Endothelial cell of umbilical vein (primary cell): ENCODE measurements at regions not wholly inside any gene's neighbourhood (a gene's known extent, or its start where the extent isn't known, plus 50 kb on each side); places are given as distances from the start of the nearest gene placed in this dataset.

ENCODE experiments used
- BruUV-seq: library from RNA; stranded (reverse); fragments of 400-500 nt; replicated peaks from 2 replicates; lab custom pipeline; 2021; lab: Mats Ljungman, UMichigan
- CTCF ChIA-PET: fragments of 300-600, 350-600 bp; sonication (Branson Sonifier 250); formaldehyde crosslinking; loops from one replicate; lab custom pipeline; 2021; ENCODE audit warnings: antibody characterized with exemption, inconsistent platforms; lab: Charles Lee
- POLR2A ChIA-PET: fragments of 300-600, 350-600 bp; sonication (Branson Sonifier 250); formaldehyde crosslinking; loops from one replicate; lab custom pipeline; 2021; ENCODE audit warnings: antibody characterized with exemption, inconsistent platforms; lab: Charles Lee
- DNase-seq: peaks from one replicate; pipeline ENCODE4 v3.0.0-alpha.2; 2011; ENCODE audit warnings: low read depth, low spot score
- FAIRE-seq: peaks from 2 replicates; lab custom pipeline; 2011; peaks lifted over from hg19 to GRCh38; lab: Jason Lieb, UNC
- H2AFZ ChIP-seq: 2 replicates; pipeline ENCODE4 v1.6.0; 2012; ENCODE audit warnings: low read depth, low read length, control low read depth, inconsistent platforms
- H3K27ac ChIP-seq: 2 replicates; pipeline ENCODE4 v1.5.1; 2011; ENCODE audit warnings: low read depth, mild to moderate bottlenecking, control low read depth, low read length, moderate library complexity; ENCODE audit not compliant: insufficient read depth
- H3K27me3 ChIP-seq, 2 experiments: 2 replicates each; pipeline versions ENCODE4 v1.6.0 to v1.6.1; 2011; ENCODE audit warnings: low read length in 2 of 2, mixed read lengths in 1 of 2; ENCODE audit not compliant: control insufficient read depth in 2 of 2, insufficient read depth in 2 of 2
- H3K36me3 ChIP-seq, 2 experiments: 2 replicates in 1 of 2; 3 replicates in 1 of 2; pipeline ENCODE4 v1.5.1; 2011; ENCODE audit warnings: low read length in 2 of 2, mild to moderate bottlenecking in 1 of 2, moderate library complexity in 1 of 2; ENCODE audit not compliant: control insufficient read depth in 2 of 2, insufficient read depth in 2 of 2; ENCODE audit errors: extremely low read depth in 1 of 2
- H3K4me1 ChIP-seq: 3 replicates; pipeline ENCODE4 v1.5.1; 2011; ENCODE audit warnings: mild to moderate bottlenecking, low read length; ENCODE audit not compliant: control insufficient read depth, insufficient read depth; ENCODE audit errors: extremely low read depth
- H3K4me2 ChIP-seq: 2 replicates; pipeline ENCODE4 v1.6.1; 2011; ENCODE audit warnings: low read length, control low read depth, mixed read lengths; ENCODE audit not compliant: insufficient read depth
- H3K4me3 ChIP-seq, 3 experiments: fragments of 200-600 bp in 1 of 3; sonication (generic), shearing (Covaris generic) in 1 of 3; replicated peaks in 1 of 3; 2 replicates each; pipeline ENCODE4 v1.5.1; 2011 to 2016; ENCODE audit warnings: control low read depth in 3 of 3, low read length in 3 of 3, mild to moderate bottlenecking in 2 of 3, inconsistent platforms in 1 of 3, low read depth in 1 of 3, moderate library complexity in 1 of 3; ENCODE audit not compliant: insufficient read depth in 1 of 3
- H3K79me2 ChIP-seq: 2 replicates; pipeline ENCODE4 v1.6.0; 2012; ENCODE audit warnings: low read length, inconsistent platforms; ENCODE audit not compliant: control insufficient read depth, insufficient read depth
- H3K9ac ChIP-seq: replicated peaks from 2 replicates; pipeline ENCODE3; 2011; ENCODE audit warnings: low read length, control low read depth; ENCODE audit not compliant: insufficient read depth; ENCODE audit errors: extremely low read depth
- H3K9me1 ChIP-seq: replicated peaks from 3 replicates; pipeline ENCODE4 v1.6.0; 2011; ENCODE audit warnings: mild to moderate bottlenecking, low read length; ENCODE audit not compliant: control insufficient read depth, insufficient read depth; ENCODE audit errors: extremely low read depth
- H3K9me3 ChIP-seq: replicated peaks from 2 replicates; pipeline ENCODE4 v1.5.1; 2012; ENCODE audit warnings: low read length, inconsistent platforms; ENCODE audit not compliant: control insufficient read depth, insufficient read depth
- H4K20me1 ChIP-seq: replicated peaks from 2 replicates; pipeline ENCODE3; 2011; ENCODE audit warnings: mild to moderate bottlenecking, low read length; ENCODE audit not compliant: control insufficient read depth, insufficient read depth; ENCODE audit errors: extremely low read depth
- EZH2 ChIP-seq: IDR thresholded peaks from 2 replicates; pipeline ENCODE4 v1.6.1; 2012; ENCODE audit warnings: borderline replicate concordance, low read depth, mild to moderate bottlenecking, moderate library complexity, low read length, inconsistent platforms; ENCODE audit not compliant: severe bottlenecking
- FOS ChIP-seq: IDR thresholded peaks from 2 replicates; pipeline ENCODE4 v1.6.1; 2011; ENCODE audit warnings: mild to moderate bottlenecking, low read length, moderate library complexity, borderline replicate concordance; ENCODE audit not compliant: insufficient read depth
- GATA2 ChIP-seq: IDR thresholded peaks from 2 replicates; pipeline ENCODE4 v1.7.0; 2011; ENCODE audit warnings: low read depth, mild to moderate bottlenecking, moderate library complexity, mixed read lengths, low read length; ENCODE audit not compliant: insufficient read length, insufficient read depth
- JUN ChIP-seq: IDR thresholded peaks from 2 replicates; pipeline ENCODE4 v1.6.1; 2011; ENCODE audit warnings: borderline replicate concordance, low read depth; ENCODE audit not compliant: insufficient read length, insufficient read depth
- MYC ChIP-seq: IDR thresholded peaks from one replicate; pipeline ENCODE4 v1.6.1; 2011; ENCODE audit warnings: mild to moderate bottlenecking, low read depth, low read length
- POLR2A ChIP-seq: IDR thresholded peaks from 2 replicates; pipeline ENCODE4 v1.6.1; 2012; ENCODE audit warnings: low read depth, mild to moderate bottlenecking, control low read depth, low read length
- POLR2AphosphoS5 ChIP-seq: IDR thresholded peaks from 2 replicates; pipeline ENCODE4 v1.6.1; 2012; ENCODE audit warnings: low read depth, mild to moderate bottlenecking, control low read depth, low read length, moderate library complexity; ENCODE audit not compliant: insufficient read depth
- dilution Hi-C: fragments of 300-500 bp; cut with MboI; formaldehyde crosslinking; loops from one replicate; pipeline ENCODE4 v1.15.0; 2019; ENCODE audit warnings: low sequenced_read_pairs; ENCODE audit not compliant: extremely low pct_ligation_motif_present
- intact Hi-C: fragments of 100-400 bp; cut with micrococcal nuclease; formaldehyde crosslinking; loops from one replicate; pipeline ENCODE4 v1.10.0; 2022
- TF ChIP-seq, protein P1 (sequence below), 2 donors: IDR thresholded peaks; 1 replicate in 1 of 2; 2 replicates in 1 of 2; pipeline ENCODE4 v1.5.1; 2011; ENCODE audit warnings: low read length in 2 of 2, mild to moderate bottlenecking in 2 of 2, moderate library complexity in 2 of 2, control low read depth in 1 of 2, inconsistent platforms in 1 of 2, low read depth in 1 of 2; ENCODE audit not compliant: insufficient read depth in 1 of 2; ENCODE audit errors: extremely low read depth in 1 of 2
- TF ChIP-seq, protein P2 (sequence below): IDR thresholded peaks from 2 replicates; pipeline ENCODE4 v1.6.1; 2011; ENCODE audit not compliant: insufficient read depth, insufficient read length

DNA sequence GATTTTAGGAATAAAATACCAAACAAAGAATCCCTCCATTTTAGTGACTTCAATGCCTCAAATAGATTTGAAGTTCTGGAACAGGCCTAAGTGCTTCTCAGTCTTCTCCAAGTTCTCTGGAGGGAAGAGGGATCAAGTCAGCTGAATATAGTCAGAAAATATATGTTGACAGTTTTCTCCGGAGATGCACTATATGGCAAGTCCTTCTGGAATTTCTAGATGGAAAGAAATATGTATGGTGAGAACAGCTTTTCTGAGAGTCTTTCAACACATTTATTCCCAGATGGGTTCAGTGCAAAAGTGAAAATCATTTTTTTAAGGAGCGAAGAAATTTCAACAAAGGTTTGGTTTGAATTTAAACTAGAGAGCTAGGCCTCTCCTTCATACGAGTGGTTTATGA, 317.4 kb upstream of the SLC30A5 start:
- CTCF ChIA-PET = no interaction called here
- Histone ChIP-seq H3K27ac (no peak overlapping the region), H3K9ac (no peak overlapping the region), H3K79me2 (no peaks in the 10 kb centered on the region), H3K9me3 (no peaks in the 10 kb centered on the region), H3K4me2 (no peak overlapping the region), H3K9me1 (no peaks in the 10 kb centered on the region), H3K4me3 (no peak overlapping the region), H4K20me1 (no peaks in the 10 kb centered on the region), H3K4me1 (no peaks in the 10 kb centered on the region), H3K27me3 (no peaks in the 10 kb centered on the region), H2AFZ (no peak overlapping the region), H3K36me3 (no peaks in the 10 kb centered on the region)
- FAIRE-seq = no peak
- TF ChIP-seq POLR2A = no peak
- no peak for TF ChIP-seq GATA2
- TF ChIP-seq MYC = no peak
- TF ChIP-seq, protein P1, sequence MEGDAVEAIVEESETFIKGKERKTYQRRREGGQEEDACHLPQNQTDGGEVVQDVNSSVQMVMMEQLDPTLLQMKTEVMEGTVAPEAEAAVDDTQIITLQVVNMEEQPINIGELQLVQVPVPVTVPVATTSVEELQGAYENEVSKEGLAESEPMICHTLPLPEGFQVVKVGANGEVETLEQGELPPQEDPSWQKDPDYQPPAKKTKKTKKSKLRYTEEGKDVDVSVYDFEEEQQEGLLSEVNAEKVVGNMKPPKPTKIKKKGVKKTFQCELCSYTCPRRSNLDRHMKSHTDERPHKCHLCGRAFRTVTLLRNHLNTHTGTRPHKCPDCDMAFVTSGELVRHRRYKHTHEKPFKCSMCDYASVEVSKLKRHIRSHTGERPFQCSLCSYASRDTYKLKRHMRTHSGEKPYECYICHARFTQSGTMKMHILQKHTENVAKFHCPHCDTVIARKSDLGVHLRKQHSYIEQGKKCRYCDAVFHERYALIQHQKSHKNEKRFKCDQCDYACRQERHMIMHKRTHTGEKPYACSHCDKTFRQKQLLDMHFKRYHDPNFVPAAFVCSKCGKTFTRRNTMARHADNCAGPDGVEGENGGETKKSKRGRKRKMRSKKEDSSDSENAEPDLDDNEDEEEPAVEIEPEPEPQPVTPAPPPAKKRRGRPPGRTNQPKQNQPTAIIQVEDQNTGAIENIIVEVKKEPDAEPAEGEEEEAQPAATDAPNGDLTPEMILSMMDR (IDR thresholded peaks at IDR 0.05; ENCODE audit: extremely low read depth in 1 of 2, insufficient read depth in 1 of 2, low read depth in 1 of 2, low read length in 2 of 2) = no peak
- TF ChIP-seq EZH2 = no peak
- TF ChIP-seq POLR2AphosphoS5 = no peak
- no peak for TF ChIP-seq JUN
- POLR2A ChIA-PET = no interaction called here
- dilution Hi-C loops (no loop called here), intact Hi-C loops (no loop called here)
- DNase-seq = no peak
- no TSS peak for BruUV-seq

DNA sequence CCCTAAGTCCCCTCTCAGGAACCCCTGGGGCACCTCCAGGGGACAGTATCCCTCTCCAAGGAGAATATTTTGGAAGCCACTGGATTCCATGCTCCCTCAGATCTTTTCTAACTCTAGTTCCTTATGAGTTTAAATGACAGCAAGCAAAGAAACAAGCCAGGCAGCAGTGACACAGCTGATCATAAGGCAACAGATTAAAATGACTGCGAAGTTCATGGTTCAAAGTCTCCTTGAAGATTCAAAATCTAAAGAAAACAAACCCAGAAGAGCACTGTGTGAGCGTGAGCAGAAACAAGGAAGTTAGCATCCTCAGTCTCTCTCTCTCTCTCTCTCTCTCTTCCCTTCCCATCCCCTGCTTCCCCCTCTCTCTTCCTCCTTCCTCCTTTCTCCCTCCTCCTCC, 316.7 kb upstream of the SLC30A5 start:
- no peak overlapping the region for H3K27ac ChIP-seq
- intact Hi-C loops (no loop called here), dilution Hi-C loops (no loop called here)
- DNase-seq (no peak), FAIRE-seq (no peak)
- no peak for TF ChIP-seq POLR2AphosphoS5
- no peak for TF ChIP-seq EZH2
- no peak for TF ChIP-seq GATA2
- TF ChIP-seq FOS = no peak
- no peak for TF ChIP-seq MYC
- TF ChIP-seq JUN = no peak
- TF ChIP-seq, protein P2, sequence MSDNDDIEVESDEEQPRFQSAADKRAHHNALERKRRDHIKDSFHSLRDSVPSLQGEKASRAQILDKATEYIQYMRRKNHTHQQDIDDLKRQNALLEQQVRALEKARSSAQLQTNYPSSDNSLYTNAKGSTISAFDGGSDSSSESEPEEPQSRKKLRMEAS = no peak
- TF ChIP-seq, protein P1 (IDR thresholded peaks at IDR 0.05; ENCODE audit: extremely low read depth in 1 of 2, insufficient read depth in 1 of 2, low read depth in 1 of 2, low read length in 2 of 2) = no peak
- no peak for TF ChIP-seq POLR2A
- no peaks in the 10 kb centered on the region for H3K9me3 ChIP-seq
- no peaks in the 10 kb centered on the region for H3K9me1 ChIP-seq
- no peaks in the 10 kb centered on the region for H4K20me1 ChIP-seq
- POLR2A ChIA-PET = no interaction called here
- H3K4me1 ChIP-seq = no peaks in the 10 kb centered on the region
- no peak overlapping the region for H3K9ac ChIP-seq
- no peak overlapping the region for H3K4me3 ChIP-seq
- H3K36me3 ChIP-seq = no peaks in the 10 kb centered on the region
- no peaks in the 10 kb centered on the region for H3K79me2 ChIP-seq
- no peak overlapping the region for H3K4me2 ChIP-seq
- CTCF ChIA-PET = no interaction called here
- no peaks in the 10 kb centered on the region for H3K27me3 ChIP-seq
- H2AFZ ChIP-seq = no peak overlapping the region
- no TSS peak for BruUV-seq
